Stomach smooth muscle (tissue), 2 donors: ENCODE measurements at regions not wholly inside any gene's neighbourhood (a gene's known extent, or its start where the extent isn't known, plus 50 kb on each side); places are given as distances from the start of the nearest gene placed in this dataset.
"Not testable (repeated sequence)": the region's sequence is repeated elsewhere in the genome, so short reads cannot be mapped to it uniquely, and the experiment has no call there.

Experiments used
- H3K27ac ChIP-seq: one replicate; pipeline ENCODE4 v1.7.0; 2013; ENCODE audit warnings: mild to moderate bottlenecking, low read length, inconsistent platforms
- H3K27me3 ChIP-seq, 2 donors: one replicate each; pipeline ENCODE4 v1.7.0; 2013; ENCODE audit warnings: low read length in 2 of 2; ENCODE audit not compliant: insufficient read depth in 2 of 2, control insufficient read depth in 1 of 2
- H3K36me3 ChIP-seq, 2 donors: one replicate each; pipeline ENCODE4 v1.7.0; 2013; ENCODE audit warnings: low read length in 2 of 2; ENCODE audit not compliant: control insufficient read depth in 2 of 2, insufficient read depth in 2 of 2
- H3K4me1 ChIP-seq: one replicate; pipeline ENCODE4 v1.7.0; 2013; ENCODE audit warnings: low read length; ENCODE audit not compliant: control insufficient read depth, insufficient read depth
- H3K4me3 ChIP-seq, 2 donors: one replicate each; pipeline ENCODE4 v1.7.0; 2013; ENCODE audit warnings: low read length in 2 of 2
- H3K9ac ChIP-seq, 2 donors: one replicate each; pipeline ENCODE4 v1.7.0; 2013; ENCODE audit warnings: low read length in 2 of 2, mild to moderate bottlenecking in 1 of 2
- H3K9me3 ChIP-seq, 2 donors: one replicate each; pipeline ENCODE4 v1.7.0; 2013; ENCODE audit warnings: low read length in 2 of 2; ENCODE audit not compliant: control insufficient read depth in 2 of 2
- donor health status: healthy.
- donor health status: Pancreatic carcinoma.

- no peak overlapping the region for H3K4me3 ChIP-seq
Observed at GRCh38 chr13:109400624-109401257, 385.6 kb downstream of the IRS2 start.

GRCh38 chr13:109400209-109400608, 386.2 kb downstream of the IRS2 start:
- no peaks in the 10 kb centered on the region for H3K9me3 ChIP-seq
- no peaks in the 10 kb centered on the region for H3K27me3 ChIP-seq
- no peaks in the 10 kb centered on the region for H3K36me3 ChIP-seq
- H3K27ac ChIP-seq, result no peak overlapping the region
- no peaks in the 10 kb centered on the region for H3K4me1 ChIP-seq
- no peak overlapping the region for H3K9ac ChIP-seq
- no peak overlapping the region for H3K4me3 ChIP-seq

More at GRCh38 chr13:109400624-109401257, 385.6 kb downstream of the IRS2 start:
- H3K27ac ChIP-seq, result no peak overlapping the region
- no peak overlapping the region for H3K9ac ChIP-seq
- H3K36me3 ChIP-seq, result no peaks in the 10 kb centered on the region
- no peaks in the 10 kb centered on the region for H3K27me3 ChIP-seq
- H3K4me1 ChIP-seq, result no peaks in the 10 kb centered on the region
- no peaks in the 10 kb centered on the region for H3K9me3 ChIP-seq

DNA sequence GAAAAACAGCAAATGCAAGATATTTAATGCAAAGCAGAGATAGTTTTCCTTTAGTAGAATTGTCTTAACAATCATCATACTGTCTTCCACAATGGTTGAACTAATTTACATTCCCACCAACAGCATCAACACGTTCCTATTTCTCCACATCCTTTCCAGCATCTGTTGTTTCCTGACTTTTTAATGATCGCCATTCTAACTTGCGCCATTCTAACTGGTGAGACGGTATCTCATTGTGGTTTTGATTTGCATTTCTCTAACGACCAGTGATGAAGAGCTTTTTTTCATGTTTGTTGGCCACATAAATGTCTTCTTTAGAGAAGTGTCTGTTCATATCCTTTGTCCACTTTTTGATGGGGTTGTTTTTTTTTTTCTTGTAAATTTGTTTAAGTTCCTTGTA, 388.3 kb downstream of the IRS2 start:
- not testable (repeated sequence) for H3K9ac ChIP-seq, H3K27ac ChIP-seq, H3K4me3 ChIP-seq, H3K9me3 ChIP-seq, H3K27me3 ChIP-seq, H3K36me3 ChIP-seq, H3K4me1 ChIP-seq

GRCh38 chr13:109397285-109397684, 389.1 kb downstream of the IRS2 start:
- no peaks in the 10 kb centered on the region for H3K27me3 ChIP-seq
- no peak overlapping the region for H3K4me3 ChIP-seq
- no peaks in the 10 kb centered on the region for H3K4me1 ChIP-seq
- H3K27ac ChIP-seq, result no peak overlapping the region
- H3K9me3 ChIP-seq, result no peaks in the 10 kb centered on the region
- H3K36me3 ChIP-seq, result no peaks in the 10 kb centered on the region
- no peak overlapping the region for H3K9ac ChIP-seq

DNA sequence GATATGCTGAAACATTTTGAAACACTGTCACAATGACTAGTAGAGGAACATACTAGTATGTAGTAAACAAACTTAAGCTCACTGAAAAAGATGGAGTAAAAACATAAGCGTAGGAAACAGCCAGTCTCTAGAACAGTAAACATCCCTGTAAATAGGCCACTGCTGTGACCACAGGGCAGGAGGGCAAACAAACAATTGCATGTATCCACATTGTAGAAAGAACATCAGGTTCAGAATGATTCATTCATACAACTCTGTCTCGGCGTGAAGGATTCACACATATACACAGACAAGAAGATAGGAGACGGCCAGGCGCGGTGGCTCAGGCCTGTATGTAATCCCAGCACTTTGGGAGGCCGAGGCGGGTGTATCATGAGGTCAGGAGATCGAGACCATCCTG, 390.1 kb downstream of the IRS2 start:
- Histone ChIP-seq H3K36me3 (no peaks in the 10 kb centered on the region), H3K9ac (no peak overlapping the region), H3K4me3 (no peak overlapping the region), H3K9me3 (no peaks in the 10 kb centered on the region), H3K27ac (no peak overlapping the region), H3K4me1 (no peaks in the 10 kb centered on the region), H3K27me3 (no peaks in the 10 kb centered on the region)

- no peak overlapping the region for H3K9ac ChIP-seq
- no peak overlapping the region for H3K27ac ChIP-seq
- H3K4me1 ChIP-seq, result no peaks in the 10 kb centered on the region
- no peaks in the 10 kb centered on the region for H3K9me3 ChIP-seq
- no peaks in the 10 kb centered on the region for H3K27me3 ChIP-seq
- no peaks in the 10 kb centered on the region for H3K36me3 ChIP-seq
- no peak overlapping the region for H3K4me3 ChIP-seq
Observed at GRCh38 chr13:109395014-109395413, 391.4 kb downstream of the IRS2 start.

- Histone ChIP-seq H3K36me3 (no peaks in the 10 kb centered on the region), H3K27me3 (no peaks in the 10 kb centered on the region), H3K27ac (no peak overlapping the region), H3K9me3 (no peaks in the 10 kb centered on the region), H3K9ac (no peak overlapping the region), H3K4me3 (no peak overlapping the region), H3K4me1 (no peaks in the 10 kb centered on the region)
Observed at GRCh38 chr13:109394311-109394988, 391.9 kb downstream of the IRS2 start.

- Histone ChIP-seq H3K9ac (no peak overlapping the region), H3K4me3 (no peak overlapping the region), H3K27me3 (no peaks in the 10 kb centered on the region), H3K27ac (no peak overlapping the region), H3K36me3 (no peaks in the 10 kb centered on the region), H3K9me3 (no peaks in the 10 kb centered on the region), H3K4me1 (no peaks in the 10 kb centered on the region)
Observed at GRCh38 chr13:109393045-109393444, 393.3 kb downstream of the IRS2 start.

DNA sequence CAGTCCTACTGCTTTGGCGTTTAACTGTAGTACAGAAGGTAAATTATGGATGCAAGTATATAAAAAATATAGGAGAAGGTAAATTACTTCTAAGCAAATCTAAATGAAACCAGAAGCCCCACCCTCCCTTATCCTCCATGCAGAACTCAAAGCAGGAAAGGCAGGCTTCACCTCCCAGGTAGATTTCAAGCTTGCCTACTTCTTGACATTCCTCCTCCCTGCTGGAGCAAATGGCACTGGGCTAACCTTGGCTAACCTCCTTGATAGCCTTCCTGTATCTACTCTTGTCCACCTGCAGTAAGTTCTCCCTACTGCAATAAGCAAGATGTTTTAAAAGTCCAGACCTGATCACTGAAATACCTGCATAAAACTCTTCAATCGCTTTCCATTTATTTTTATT, 396.0 kb downstream of the IRS2 start:
- Histone ChIP-seq H3K27me3 (no peaks in the 10 kb centered on the region), H3K36me3 (no peaks in the 10 kb centered on the region), H3K9me3 (no peaks in the 10 kb centered on the region), H3K4me1 (no peaks in the 10 kb centered on the region), H3K27ac (no peak overlapping the region), H3K4me3 (no peak overlapping the region), H3K9ac (no peak overlapping the region)

GRCh38 chr13:109389892-109390345, 396.5 kb downstream of the IRS2 start:
- no peak overlapping the region for H3K9ac ChIP-seq
- no peaks in the 10 kb centered on the region for H3K36me3 ChIP-seq
- H3K4me1 ChIP-seq, result no peaks in the 10 kb centered on the region
- no peak overlapping the region for H3K27ac ChIP-seq
- H3K9me3 ChIP-seq, result no peaks in the 10 kb centered on the region
- H3K4me3 ChIP-seq, result no peak overlapping the region
- no peaks in the 10 kb centered on the region for H3K27me3 ChIP-seq

DNA sequence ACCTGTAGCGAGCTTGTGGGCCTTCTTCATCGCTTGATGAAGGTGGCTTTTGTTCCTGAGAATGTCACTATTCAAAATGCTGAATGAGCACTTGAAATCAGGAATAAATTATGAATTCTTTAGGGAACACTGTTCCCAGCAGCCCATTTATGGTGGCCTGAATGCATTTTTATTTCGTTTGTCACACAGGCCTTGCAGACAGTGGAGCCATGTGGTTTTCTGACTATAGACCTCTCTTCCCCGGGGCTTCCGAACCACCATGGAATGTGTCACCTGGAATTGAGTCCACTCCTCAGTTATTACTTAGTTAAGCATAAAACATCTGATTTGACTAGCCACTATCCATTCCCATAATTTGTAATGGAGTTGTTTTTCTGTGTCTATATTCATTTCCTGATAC, 396.9 kb downstream of the IRS2 start:
- H3K27me3 ChIP-seq, result no peaks in the 10 kb centered on the region
- no peak overlapping the region for H3K9ac ChIP-seq
- H3K9me3 ChIP-seq, result no peaks in the 10 kb centered on the region
- no peaks in the 10 kb centered on the region for H3K4me1 ChIP-seq
- H3K27ac ChIP-seq, result no peak overlapping the region
- no peak overlapping the region for H3K4me3 ChIP-seq
- H3K36me3 ChIP-seq, result no peaks in the 10 kb centered on the region
